ENCODE measurements at regions not wholly inside any gene's neighbourhood (a gene's known extent, or its start where the extent isn't known, plus 50 kb on each side); places are given as distances from the start of the nearest gene placed in this dataset.
A peak's percentile ranks its signal among the peaks of the same experiment; 100 is the strongest.
"Not testable (repeated sequence)": the region's sequence is repeated elsewhere in the genome, so short reads cannot be mapped to it uniquely, and the experiment has no call there.

- peak; percentile 66 for DNase-seq (ENCODE audit: low spot score)
These were observed 87.0 kb upstream of the BLID start for GRCh38 chr11:122202951-122203456.

DNA sequence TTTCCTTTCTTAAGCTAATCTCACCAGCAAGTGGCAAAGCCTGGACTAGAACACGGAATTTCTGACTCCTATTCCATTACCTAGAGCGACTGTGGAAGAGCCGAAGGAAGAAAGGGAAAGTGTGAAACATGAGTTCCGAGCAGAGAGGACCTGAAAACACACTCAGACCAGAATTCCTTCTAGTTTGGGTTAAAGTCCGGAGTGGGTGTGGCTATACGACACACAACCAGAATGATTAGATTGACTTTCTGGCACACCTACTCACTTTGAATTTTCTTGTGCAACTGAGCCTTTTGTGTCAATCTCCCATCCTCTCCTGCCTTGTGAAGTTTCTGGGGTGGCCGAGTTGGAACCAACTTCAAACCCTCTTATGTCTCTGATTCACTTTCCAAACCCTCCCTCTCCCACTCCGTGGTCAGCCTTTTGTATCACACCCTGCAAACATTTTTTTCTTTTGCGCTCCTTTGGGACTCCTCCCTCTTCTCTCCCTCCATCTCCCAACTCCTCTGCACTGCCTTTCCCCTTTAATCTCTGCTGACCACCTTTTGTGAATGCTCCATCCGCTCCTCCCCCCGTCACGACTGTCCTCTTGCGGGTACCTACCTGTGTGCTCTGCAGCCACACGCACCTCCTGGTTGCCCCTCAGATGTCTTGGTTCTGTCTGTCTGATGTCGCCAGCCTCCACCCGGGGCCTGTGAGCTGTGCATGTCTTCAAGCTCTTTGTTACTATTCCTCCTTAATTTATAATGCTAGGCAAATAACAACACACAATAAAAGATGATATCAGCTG is 86.3 kb upstream of the BLID start:
- no peak for DNase-seq (ENCODE audit: low spot score)

GRCh38 chr11:122201106-122201505 is 85.1 kb upstream of the BLID start:
- no peak for DNase-seq (ENCODE audit: low spot score)

- DNase-seq (ENCODE audit: low spot score): no peak
These were observed 83.6 kb upstream of the BLID start for GRCh38 chr11:122199661-122200060.

DNA sequence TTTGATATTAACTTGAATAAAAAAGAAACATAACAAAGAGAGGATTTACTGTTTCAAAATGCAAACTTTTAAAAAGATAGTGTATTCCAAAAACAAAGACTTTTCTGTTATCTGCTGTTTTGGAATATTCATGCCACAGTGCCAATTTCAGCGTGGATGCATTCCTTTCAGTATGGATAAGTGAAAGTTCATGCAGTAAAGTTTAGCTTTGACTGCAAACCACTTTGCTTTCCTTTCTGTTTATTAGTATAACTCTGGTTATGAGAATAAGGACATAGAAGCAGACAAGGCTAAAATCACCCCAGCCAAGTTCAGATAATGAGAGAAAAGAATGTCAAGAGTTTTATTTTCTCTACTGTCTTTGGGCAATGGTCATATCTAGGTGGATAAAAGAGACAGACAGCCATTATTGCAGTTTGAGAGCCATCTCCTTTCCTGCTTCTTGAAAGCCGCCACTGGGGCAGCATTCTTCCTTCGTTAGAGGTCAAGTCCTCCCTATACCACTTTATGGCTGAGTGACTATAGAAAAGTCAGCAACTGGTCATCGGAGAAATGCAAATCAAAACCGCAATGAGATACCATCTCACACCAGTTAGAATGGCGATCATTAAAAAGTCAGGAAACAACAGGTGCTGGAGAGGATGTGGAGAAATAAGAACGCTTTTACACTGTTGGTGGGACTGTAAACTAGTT is 82.4 kb upstream of the BLID start:
- DNase-seq (ENCODE audit: low spot score): no peak

GRCh38 chr11:122197066-122197987 is 81.3 kb upstream of the BLID start:
- DNase-seq (ENCODE audit: low spot score): peak; percentile 10

GRCh38 chr11:122195790-122196189 is 79.8 kb upstream of the BLID start:
- DNase-seq (ENCODE audit: low spot score): no peak

GRCh38 chr11:122193881-122194480 is 78.0 kb upstream of the BLID start:
- not testable (repeated sequence) for DNase-seq (ENCODE audit: low spot score)

- no peak for DNase-seq (ENCODE audit: low spot score)
These were observed 77.4 kb upstream of the BLID start for GRCh38 chr11:122193457-122193856.

GRCh38 chr11:122192634-122193255 is 76.7 kb upstream of the BLID start:
- DNase-seq (ENCODE audit: low spot score): no peak

DNA sequence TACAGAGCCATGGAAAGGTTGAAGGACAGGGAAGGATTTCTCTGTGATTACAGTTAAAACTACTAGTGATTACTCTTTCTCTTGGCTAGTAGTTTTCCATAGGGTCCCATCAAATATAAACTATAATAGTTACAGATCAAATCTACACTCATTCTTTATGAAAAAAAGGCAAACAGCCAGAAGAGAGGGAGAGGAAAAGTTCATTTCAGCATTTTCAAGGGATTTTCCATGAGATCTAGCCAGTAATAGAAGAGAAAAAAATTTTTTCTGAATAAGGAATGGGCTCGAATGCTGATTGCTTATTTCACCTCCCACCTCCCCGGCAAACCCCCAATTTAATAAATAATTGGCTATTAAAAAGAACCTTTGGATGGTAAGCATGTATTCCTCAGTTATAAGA is 74.8 kb upstream of the BLID start:
- no peak for DNase-seq (ENCODE audit: low spot score)

- DNase-seq (ENCODE audit: low spot score): no peak
These were observed 73.2 kb upstream of the BLID start for GRCh38 chr11:122189229-122189628.

- no peak for DNase-seq (ENCODE audit: low spot score)
These were observed 71.6 kb upstream of the BLID start for GRCh38 chr11:122187373-122188165.

GRCh38 chr11:122186439-122187080 is 70.5 kb upstream of the BLID start:
- no peak for DNase-seq (ENCODE audit: low spot score)

DNA sequence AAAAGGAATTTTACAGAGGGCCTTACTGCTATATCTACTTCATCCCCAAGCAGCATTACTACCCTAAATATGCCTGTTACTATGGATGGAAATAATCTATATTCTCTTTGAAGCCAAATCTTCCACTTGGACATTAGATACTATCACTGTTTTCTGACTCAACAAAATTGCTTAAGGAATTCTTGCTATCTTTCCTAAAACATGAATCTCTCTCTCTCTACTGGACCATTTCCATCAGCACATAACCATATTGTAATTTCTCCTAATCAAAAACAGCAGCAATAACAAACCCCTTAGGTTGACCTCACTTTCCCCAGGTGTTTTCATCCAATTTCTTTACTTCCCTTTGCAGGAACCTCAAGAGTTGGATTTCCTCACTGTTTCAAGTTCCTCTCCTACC is 67.9 kb upstream of the BLID start:
- DNase-seq (ENCODE audit: low spot score): no peak

- no peak for DNase-seq (ENCODE audit: low spot score)
These were observed 65.9 kb upstream of the BLID start for GRCh38 chr11:122181893-122182292.

DNA sequence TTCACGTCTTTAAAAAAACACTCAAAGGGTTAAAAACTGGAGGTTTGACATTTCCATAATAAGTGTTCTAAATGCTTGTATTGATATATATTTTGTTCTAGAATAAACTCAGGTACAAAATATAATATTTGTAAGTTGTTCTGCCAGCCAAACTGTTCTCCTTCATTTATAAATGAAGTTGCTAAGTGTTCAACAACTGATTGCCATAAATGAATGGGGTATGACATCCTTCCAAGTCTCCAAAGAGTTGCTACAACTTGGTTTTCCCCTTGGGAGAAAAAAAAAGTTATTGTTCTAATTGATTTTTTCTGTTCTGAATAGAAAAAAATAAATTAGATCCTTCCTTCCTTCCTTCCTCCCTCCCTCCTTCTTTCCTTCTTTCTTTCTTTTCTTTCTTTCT is 65.4 kb upstream of the BLID start:
- DNase-seq (ENCODE audit: low spot score): no peak

GRCh38 chr11:122179961-122180834 is 64.2 kb upstream of the BLID start:
- no peak for DNase-seq (ENCODE audit: low spot score)

GRCh38 chr11:122178795-122179194 is 62.8 kb upstream of the BLID start:
- DNase-seq (ENCODE audit: low spot score): no peak
